ENCODE measurements at regions not wholly inside any gene's neighbourhood (a gene's known extent, or its start where the extent isn't known, plus 50 kb on each side); places are given as distances from the start of the nearest gene placed in this dataset.

- DNase-seq = no peak
Observed at GRCh38 chr3:74346896-74347295, 267.6 kb downstream of the CNTN3 start.

DNA sequence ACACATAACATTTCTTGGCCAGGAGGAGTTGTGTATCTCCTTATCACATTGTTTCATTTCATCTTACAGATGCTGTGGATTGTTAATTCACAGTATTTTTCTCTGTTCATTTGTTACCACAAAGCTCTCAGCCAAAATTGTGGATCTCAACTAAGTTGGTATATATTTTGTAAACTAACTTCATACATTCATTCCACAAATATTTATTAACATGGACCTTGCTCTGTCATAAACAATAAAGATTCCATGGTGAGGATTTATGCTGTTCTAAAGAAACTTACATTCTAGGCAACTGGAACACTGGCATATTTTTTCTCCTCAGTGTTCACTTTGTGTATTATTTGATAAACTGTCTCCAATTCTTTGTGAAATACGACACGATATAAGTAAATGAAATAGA is 268.8 kb downstream of the CNTN3 start:
- DNase-seq = no peak

DNA sequence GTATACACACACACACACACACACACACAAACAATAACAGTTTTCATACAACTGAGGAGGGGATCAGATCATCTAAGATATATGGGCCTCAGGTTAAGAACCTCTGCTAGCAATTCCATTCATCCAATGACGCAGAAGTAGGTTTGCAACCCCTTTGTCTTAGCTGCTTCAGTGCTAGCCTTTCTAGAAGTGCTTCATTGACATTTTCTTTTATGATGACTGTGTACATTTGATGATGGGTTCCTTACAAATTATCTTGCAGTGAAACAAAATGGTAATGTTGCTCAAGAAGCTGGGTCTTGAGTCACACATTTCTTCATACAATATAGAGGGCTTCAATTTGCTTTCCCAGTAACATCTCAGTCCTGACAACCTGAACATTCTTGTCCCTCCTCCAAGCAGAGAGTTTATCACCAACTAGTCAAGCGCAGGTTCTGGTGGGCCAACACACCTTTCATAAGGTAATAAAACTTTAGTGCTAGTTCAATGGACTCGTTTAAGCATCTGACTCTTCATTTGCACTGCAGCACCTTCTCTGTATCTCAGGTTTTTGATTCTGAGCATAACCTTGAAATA is 269.5 kb downstream of the CNTN3 start:
- no peak for DNase-seq

DNA sequence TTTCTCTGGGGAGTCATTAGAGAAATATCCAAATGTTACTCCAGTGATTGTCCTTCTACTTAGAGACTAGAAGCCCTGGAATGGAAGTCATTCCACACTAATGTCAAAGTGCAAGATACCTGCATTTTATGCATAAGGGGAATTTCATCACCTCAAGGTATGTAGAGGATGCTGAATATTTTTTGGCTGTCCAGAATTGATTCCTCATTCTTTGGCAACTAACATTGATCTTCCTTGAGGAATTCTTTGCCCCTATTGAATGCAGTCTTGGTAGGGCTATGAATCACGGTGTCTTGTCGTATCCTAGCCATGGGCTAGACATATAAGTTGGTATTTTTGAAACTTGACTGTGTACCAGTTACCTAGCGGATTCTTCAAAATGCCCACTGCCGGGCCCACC is 271.1 kb downstream of the CNTN3 start:
- no peak for DNase-seq

- no peak for DNase-seq
Observed at GRCh38 chr3:74338998-74339397, 275.5 kb downstream of the CNTN3 start.

DNA sequence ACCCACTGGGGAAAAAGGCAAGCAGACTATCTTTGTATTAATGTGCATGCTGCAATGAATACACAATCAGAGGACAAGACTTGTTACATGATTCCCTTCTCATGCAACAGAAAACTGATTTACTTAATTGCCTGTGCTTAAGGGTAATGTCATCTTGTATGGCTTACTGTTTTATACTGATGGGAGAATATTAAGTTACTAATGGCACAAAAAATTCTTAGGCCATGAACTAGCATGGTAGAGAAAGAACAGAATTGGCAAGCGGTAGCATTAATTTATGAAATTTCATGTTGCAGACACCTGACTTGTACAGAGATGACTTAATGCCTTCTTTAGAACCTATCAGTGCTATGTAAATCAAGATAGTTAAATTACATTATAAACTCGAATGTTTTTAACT is 282.3 kb downstream of the CNTN3 start:
- DNase-seq = no peak

GRCh38 chr3:74331711-74332110 is 282.7 kb downstream of the CNTN3 start:
- no peak for DNase-seq

DNA sequence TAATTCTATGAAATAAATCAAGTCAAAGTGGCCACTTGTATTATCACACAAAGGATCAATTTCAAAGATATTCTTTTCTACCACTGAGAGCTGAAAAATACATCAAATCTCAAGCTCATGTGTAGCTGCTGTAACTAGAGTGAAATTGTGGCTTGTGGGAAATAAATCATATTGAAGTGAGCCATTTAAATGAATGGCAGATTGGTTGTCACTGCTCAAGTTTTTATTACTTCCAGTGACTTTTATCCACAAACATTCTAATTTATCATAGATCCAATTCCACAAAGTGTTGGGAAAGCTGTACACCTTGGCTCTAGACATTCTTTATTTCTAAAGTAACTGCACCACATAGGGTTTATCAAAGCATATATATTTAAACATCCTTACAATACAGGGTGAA is 285.4 kb downstream of the CNTN3 start:
- no peak for DNase-seq

- DNase-seq = no peak
Observed at GRCh38 chr3:74328435-74328834, 286.0 kb downstream of the CNTN3 start.

- DNase-seq = no peak
Observed at GRCh38 chr3:74315291-74315690, 299.2 kb downstream of the CNTN3 start.

DNA sequence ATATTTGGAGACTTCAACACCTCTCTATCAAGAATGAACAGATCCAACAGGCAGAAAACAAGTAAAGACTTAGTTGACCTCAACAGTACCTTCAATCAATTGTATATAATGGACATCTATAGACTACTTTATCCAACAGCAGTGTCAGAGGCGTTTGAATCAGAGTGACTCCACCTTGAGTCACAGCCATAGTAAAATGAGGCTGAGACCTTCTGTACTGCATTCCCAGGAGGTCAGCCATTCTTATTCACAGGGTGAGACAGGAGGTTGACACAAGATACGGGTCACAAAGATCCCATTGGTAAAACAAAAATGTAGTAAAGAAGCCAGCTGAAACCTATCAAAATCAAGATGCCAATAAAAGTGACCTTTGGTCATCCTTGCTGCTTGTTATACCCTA is 299.8 kb downstream of the CNTN3 start:
- no peak for DNase-seq

DNA sequence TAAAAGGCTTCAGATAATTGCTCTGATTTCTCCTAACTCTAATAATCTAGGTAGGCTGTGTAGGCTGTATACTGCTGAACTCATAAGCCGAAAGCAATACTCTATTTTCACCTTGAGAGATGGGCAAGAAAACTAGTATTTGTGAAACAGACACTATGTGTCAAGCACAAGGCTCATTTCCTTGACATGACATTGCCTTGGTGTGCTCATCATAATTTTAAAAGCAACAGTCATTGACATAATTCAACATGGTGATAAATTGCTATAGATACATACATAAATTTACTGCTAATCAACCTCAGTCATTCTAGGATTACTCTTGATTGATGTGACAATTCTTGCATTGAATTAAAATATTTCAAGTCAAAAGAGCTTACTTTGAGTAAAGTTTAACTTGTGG is 304.7 kb downstream of the CNTN3 start:
- DNase-seq = no peak

DNA sequence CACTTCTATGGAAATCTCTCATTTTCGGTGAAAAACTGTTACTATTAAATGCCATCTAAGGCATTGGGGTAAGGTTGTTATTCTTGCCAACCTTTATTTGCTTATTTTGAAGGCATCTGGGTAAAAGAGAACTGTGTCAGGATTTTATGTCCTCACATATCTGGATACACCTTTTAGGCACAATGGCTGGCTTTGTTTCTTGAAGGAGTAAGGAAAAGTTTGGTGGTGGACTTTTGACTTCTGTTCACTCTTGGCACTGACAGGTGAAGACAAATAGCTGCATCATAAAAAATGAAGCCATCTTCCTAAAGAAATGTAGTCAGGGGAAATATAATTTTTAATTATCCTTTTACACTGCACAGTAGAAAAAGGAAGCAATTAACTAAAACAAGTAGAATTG is 310.0 kb downstream of the CNTN3 start:
- DNase-seq = no peak

GRCh38 chr3:74303711-74304110 is 310.7 kb downstream of the CNTN3 start:
- no peak for DNase-seq

GRCh38 chr3:74302969-74303368 is 311.5 kb downstream of the CNTN3 start:
- no peak for DNase-seq

DNA sequence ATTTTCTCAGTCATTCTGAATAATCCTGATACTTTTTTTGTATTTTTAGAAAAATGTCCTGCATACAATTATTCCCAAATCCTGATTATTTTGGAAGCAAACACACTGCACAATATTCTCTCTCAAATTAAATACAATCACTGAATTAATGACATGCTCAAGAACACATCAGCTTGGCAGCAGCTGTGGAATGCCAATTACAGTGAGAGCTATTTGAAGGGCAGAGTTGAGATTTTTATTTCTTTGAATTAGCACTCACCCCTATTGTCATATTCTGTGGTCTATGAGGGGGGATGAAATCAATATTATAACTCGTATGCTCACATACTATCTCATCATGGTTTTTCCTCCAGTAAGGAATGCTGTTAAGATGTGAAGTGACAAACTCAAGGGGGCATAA is 312.2 kb downstream of the CNTN3 start:
- DNase-seq = no peak

DNA sequence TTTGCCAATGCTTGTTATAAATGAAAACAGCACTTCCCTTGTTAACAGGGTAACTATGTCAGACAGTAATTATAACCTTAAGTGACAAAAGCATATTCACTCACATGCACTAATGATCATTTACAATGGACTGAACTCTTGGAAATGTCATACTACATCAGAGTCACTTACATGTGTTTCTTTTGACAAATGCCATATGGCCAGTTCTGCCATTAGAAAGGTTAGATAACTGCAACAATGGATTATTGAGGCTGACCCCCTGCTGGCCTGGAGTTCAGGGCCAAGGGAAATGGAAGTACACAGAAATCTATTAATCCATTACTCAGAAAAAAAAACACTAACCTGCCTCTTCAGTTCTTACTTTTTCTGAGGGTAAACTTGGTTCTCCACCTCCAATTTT is 313.4 kb downstream of the CNTN3 start:
- DNase-seq = no peak

GRCh38 chr3:74295479-74295878 is 319.0 kb downstream of the CNTN3 start:
- DNase-seq = no peak

DNA sequence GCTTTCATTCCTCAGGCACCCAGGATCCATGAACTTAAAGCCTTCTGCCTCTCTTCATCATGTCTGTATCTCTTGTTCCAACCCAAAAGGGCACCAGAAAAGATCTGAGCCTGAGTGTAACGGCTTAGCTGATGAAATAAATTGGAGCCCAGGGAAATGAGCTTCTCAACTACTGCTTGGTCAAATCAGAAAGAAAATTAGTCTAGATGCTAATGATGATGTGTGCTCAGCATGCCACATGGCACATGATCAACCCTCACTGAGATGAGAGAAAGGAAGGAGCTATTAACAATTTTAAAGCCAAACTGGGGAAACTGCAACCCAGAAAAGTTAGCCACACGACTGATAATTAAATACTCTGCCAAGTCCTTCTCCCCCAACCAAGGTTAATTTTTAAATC is 325.7 kb downstream of the CNTN3 start:
- no peak for DNase-seq

DNA sequence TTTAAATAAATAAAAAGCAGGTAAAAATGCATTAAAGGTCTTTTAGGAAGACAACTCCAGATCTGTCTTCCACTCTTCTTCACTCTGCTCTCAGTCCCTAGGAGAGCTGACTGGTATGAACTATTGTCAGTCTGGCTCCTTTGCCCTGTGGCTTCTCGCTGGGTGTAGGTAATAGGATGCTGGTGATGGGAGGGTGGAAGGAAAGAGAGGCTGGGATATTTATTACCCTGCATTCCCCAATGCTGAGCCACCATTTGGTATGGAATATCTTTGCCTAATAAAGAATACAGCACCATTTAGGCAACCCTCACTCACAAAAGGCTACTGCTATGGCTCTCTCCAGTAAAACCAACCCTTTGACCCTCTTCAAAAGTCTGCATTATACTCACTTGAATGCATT is 326.9 kb downstream of the CNTN3 start:
- DNase-seq = no peak

DNA sequence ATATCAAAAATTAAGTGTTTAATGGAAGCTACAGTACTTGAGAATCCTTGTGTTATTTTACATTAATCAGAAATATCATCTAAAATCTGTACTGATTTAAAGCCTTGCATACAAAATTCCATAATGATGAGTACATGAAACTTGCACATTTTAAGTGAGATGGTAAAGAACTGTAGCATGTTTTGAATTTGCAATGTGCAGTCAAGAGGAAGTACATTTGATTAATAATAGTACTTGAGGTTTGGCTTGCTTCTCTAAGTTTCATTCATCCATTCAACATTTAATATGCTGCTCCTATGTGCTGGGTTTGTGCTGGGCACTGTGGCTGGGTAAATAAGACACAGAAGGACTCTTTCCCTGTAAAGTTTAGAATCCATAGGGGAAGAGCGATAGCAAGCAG is 332.3 kb downstream of the CNTN3 start:
- no peak for DNase-seq

DNA sequence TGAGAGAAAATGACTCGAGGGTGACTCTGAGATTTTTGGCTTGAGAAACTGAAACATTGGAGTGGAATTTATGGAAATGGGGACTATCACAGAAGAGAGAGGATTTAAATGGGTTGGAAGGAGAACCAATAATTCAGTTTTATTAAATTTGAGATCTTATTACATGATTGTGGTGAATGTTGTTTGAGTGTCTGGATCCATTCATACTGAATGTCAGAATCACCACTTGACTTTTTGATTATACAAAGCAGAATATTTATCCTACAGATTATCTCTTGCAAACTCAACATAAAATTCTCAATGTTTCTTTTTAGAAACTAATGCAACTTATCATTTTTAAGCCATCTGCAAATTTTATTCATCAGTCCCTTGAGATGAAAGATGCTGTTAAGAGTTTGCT is 332.8 kb downstream of the CNTN3 start:
- DNase-seq = no peak

- DNase-seq = no peak
Observed at GRCh38 chr3:74273555-74274402, 340.7 kb downstream of the CNTN3 start.

- no peak for DNase-seq
Observed at GRCh38 chr3:74273091-74273490, 341.4 kb downstream of the CNTN3 start.

DNA sequence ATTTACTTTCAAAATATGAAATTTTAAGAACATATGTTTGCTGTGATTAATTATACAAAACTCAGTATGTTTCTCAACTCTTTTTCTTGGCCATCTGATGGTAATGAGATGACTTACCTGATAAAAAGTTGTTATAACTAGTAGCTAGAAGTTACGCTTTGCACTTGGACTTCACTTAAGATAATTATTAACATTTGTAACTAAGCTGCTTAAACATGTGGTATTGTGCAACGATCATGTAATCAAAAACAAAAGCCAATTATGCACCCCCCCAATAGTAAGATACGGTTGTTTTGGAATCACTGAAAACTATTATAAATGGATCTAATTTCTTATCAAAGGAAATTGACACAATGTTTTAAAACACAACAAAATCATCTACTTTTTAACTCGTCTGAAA is 342.9 kb downstream of the CNTN3 start:
- no peak for DNase-seq
